HG02938 (cell line): ENCODE measurements at regions not wholly inside any gene's neighbourhood (a gene's known extent, or its start where the extent isn't known, plus 50 kb on each side); places are given as distances from the start of the nearest gene placed in this dataset.
"Not testable (repeated sequence)": the region's sequence is repeated elsewhere in the genome, so short reads cannot be mapped to it uniquely, and the experiment has no call there.

Experiments
- ATAC-seq: cut with Tn5 transposase; IDR thresholded peaks from one replicate; pipeline ENCODE4 v1.9.1; 2021; ENCODE audit warnings: mild to moderate bottlenecking, moderate library complexity; ENCODE audit not compliant: unreplicated experiment

DNA sequence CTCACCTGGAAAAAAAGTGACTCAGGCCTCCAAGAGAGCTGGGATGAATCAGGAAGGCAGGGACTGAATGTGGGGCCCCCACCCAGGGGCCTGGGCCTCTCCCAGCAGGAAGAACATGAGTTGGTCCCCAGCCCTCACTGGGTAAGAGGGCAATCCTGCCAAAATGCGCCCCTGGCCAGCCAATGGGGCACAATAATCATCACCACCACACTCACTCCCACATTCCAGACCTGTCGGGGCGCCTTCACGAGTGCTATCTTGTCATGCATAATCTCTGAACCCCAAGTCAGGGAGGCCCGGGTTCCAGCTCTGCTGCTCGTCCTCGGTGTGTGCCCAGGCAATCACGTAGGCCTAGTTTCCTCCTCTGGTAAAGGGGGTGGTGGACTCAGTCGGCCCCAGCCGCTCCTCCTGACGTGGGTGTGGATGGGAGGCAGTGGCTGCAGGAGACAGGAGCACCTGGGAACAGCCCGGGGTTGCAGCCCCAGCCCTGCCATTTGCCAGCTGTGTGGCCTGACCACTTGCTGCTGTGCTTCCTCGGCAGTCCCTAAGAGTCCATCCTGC lies 115.1 kb downstream of the CYP26B1 start:
- no peak for ATAC-seq

DNA sequence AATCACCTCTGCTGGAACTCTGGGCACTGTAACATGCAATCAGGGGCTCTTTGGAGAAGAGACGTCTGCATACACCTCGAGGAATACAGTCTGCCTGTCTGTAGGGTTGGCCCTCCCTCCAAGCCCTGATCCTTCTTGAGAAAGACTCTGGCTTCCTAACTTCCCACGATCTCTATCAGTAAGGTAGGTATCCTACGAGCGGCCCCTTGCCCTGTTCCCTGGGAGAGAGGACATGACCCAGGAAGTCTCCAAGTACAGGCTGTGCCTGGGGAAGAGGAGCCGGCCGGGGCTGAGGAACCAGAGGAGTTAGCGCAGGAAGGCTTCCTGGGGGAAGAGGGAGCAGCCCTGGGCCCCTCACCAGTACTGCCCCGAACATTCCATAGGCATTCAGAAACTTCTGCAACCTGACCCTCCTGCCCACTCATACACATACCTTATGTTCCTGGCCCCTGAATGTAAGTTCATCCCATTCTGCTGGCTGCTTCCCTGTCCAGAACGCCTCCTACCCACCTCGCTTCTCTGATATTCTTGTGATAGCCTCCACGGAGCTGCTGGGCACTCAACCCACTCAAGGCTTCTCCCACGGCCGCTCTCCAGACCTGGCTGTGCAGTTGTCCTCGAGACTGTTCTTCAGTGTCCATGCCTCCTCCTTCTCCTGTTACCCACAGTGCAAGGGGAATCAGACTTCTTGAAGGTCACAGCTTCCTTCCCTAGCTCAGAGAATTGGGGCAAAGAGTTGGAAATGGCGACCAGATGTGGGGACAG lies 116.1 kb downstream of the CYP26B1 start:
- no peak for ATAC-seq

DNA sequence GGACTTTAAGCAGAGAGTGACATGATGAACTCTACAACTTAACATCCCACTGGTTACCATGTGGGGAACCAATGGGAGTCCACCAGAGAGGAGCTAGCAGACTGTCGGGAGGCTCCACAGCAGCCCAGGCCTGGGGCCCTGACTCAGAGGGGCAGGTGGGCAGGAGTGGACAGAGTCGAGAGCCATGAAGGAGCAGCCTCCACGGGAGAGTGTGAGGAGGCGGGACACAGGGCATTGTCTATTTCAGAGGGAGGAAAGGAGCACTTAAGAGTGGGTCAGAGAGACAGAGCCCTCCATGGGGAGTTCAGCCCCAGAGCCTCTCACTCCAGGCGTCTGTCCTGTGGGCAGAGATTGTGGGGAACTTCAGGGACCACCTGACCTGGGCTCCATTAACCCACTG lies 118.7 kb downstream of the CYP26B1 start:
- ATAC-seq = no peak

DNA sequence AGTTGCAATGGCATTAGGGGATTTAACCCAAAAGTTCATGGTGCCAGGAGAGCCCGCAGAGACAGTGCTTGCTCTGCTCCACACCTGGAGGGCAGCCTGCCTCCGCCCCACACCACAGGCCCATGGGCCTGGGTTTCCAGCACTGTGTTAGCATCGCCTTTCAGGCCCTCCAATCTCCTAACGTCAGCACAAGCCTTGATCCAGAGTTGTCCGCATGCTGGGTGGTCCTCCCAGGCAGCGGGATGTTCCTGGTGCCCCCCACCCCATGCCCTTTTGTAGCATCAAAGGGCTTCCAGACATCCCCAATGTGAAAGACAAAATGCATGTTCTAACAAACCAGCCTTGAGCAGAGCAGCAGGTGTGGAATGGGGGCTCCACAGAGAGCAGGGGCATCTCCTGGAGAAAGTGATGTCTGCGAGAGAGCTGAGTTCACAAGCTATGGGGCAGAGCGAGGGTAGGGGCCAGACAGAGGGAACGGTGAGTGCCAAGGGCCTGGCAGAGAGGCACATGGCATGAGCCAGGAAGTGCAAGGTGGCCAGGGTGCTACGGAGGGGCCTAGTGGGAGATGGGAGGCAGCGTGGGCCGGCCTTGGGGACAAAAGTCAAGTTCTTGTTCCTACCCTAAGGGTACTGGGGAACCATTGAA lies 119.2 kb downstream of the CYP26B1 start:
- no peak for ATAC-seq

DNA sequence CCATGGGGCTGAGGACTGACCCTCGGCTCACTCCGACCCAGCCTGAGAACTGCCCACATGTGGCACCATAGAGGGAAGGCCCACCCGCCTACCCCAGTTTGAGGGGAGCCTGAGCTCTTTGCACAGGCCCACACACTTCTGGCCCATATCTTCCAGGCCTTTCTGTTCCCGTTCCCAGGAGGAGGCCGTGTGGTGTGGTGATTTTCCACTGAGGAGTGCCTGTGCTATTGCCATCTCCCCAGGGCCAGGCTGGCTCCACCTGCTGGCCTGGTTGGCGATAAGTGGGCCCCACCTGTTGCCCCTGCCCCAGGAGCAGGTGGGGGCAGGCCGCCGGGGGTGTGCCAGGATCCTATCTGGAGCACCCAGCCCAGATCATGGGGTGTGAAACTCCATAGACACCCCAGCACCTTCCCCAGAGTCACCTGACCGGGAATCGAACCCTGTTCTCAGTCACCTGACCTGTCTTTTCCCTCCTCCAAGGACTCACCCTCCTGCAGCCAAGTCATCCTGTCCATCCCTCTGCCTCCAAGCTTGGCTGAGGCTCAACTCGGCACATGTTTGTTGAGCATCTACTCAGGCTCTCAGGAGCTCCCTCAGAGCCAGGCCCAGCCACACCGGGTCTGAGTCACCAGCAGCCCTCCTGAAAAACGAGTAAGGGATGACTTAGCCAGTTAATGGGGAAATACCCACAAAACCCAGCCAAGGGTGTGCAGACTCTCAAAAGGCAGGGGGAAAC lies 120.1 kb downstream of the CYP26B1 start:
- ATAC-seq = no peak

DNA sequence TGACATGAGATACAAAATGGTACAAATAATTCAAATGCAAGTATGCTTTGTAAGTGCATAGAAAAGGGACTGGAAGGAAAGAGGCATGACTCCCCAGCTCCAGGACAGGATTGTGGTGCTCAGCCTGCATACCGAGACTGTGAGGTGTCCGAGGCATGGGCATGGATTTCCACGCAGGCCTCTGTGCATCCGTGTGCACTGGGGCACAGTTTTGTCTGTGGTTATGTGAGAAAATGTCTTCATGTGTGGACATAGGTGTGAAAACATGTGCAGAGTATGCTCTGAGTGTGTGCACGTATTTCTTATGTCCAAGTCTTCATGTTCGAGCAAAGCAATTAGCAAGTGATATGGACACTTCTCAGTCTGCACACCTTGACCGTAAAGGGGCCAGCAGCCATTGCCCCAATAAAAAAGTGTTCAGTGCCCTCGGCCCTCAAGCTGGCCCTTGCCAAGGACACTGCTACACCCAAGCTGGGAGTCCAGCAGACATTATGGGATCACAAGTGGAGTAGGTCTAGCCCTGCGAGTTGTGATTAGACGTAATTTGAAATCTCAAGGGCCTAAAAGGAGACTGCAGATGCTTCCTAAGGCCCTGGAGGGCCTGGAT lies 120.7 kb downstream of the CYP26B1 start:
- ATAC-seq = no peak

DNA sequence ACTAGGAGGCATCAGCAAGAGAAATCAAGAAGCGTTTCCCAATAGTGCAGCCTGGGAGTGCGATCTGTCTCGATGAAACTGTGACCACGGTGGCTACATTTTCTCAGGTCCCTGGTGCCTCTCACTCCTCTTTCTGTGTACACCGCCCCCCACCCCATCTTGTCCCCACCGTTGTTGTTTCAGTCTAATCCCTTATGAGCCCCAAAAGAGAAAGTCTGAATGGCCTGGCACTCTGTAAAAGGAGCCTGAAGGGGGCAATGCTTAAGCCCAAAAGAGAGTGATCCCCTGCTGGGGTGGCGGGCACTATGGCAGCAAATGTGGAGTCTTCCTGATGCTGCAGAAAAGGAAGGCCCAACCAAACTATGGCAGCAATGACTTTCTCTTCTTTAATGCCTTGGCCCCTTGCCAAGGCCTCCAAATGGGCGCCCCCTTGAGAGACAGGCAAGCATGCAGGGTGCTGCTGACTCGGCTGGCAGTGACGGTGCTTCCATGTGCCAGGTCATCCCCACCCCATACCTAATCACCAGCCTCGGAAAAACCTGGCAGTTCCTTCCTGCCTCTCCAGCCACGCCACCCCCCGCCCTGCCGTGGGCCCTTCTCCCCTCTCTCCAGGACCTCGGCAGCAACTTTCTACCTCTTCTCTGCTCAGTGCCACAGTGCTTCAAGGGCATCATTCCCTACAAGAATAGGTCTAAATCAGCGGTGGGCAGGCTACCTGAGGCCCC lies 123.0 kb downstream of the CYP26B1 start:
- ATAC-seq = no peak

DNA sequence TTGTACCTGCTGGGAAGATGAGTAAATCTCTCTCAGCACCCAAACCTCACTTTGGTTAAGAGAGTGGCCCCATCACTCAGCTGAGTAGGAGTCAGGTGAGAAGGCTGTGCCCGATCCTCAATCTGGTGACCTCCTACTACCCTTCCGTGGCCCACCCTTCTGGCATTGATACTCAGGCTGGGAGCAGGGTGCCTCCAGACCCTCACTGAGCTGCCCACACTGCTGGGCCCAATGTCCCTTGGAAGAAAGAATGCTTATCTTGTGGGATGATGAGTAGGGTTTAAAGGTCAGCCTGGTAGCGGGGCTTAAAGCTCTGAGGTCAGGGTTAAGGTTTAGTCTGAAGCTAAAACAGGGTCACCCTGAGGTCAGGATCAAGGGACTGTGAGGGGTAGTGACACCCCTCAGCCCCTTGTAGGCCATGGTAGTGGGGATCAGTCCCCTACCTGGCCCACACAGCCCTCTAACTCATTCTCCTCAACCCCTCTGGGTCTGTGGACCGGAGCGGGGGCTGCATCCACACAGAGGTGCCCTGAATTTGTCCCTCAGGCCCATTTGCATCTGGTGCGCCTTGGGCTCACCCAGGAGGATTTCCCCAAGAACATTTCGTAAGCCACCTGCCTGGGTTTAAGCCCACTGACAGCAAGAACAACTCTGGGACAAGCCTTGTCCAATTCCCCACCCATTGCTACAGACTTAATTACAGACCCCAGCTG lies 123.8 kb downstream of the CYP26B1 start:
- ATAC-seq = no peak

DNA sequence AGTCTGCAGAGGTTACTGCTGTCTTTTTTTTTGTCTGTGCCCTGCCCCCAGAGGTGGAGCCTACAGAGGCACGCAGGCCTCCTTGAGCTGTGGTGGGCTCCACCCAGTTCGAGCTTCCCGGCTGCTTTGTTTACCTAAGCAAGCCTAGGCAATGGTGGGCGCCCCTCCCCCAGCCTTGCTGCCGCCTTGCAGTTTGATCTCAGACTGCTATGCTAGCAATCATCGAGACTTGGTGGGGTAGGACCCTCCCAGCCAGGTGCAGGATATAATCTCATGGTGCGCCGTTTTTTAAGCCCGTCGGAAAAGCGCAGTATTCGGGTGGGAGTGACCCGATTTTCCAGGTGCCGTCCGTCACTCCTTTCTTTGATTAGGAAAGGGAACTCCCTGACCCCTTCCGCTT lies 126.3 kb downstream of the CYP26B1 start:
- ATAC-seq = not testable (repeated sequence)

DNA sequence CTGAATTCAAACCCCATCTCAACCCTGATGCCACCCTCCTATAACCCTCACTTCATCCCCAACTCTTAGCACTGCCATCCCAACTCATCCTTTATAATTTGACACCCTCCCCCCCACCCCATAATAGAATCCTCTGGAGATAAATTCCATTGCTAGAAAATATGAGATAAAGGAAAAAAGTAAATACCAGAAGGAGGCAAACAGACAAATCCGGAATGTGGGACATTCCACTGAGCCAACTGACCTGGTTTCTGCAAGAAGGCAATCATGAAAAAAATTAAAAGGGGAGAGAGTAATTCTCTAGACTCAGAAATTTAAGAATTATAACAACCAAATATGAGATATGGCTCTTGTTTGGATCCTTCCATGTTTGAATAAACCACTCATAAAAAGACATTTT lies 132.4 kb downstream of the CYP26B1 start:
- ATAC-seq = no peak

DNA sequence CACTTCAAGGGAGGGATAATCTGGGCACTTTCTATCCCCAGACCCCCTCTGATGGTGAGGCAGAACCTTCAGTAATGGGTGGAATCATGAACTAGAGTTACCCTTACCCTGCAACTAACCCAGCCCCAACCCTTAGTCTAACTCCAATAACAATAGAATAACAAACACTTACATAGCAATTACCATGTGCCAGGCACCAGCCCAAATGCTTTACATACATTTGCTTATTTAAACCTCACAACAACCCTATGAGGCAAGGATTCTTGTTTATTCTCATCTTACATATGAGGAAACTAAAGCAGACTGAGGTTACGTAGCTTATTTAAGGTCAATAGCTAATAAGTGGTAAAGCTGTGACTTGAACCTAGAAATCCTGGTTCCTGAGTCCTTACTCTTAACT lies 132.8 kb downstream of the CYP26B1 start:
- no peak for ATAC-seq

DNA sequence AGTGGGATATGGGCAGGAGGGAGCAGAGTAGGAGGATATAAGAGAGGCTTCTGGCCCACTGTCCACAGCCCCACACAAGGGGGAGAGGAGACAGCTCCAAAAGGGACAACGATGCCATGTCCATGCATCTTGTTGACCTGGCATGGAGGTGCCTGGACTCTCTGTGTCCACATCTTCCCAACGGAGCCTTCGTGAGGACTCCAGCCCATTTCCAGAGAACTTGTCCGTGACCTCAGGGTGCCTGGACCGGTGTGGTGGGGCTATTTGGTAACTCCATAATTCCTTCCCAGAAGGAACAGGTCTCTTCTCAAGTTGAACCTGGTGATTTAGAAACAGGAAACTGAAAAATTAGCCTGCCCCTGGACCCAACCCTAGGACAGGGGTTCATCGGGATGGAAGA lies 133.9 kb downstream of the CYP26B1 start:
- no peak for ATAC-seq

DNA sequence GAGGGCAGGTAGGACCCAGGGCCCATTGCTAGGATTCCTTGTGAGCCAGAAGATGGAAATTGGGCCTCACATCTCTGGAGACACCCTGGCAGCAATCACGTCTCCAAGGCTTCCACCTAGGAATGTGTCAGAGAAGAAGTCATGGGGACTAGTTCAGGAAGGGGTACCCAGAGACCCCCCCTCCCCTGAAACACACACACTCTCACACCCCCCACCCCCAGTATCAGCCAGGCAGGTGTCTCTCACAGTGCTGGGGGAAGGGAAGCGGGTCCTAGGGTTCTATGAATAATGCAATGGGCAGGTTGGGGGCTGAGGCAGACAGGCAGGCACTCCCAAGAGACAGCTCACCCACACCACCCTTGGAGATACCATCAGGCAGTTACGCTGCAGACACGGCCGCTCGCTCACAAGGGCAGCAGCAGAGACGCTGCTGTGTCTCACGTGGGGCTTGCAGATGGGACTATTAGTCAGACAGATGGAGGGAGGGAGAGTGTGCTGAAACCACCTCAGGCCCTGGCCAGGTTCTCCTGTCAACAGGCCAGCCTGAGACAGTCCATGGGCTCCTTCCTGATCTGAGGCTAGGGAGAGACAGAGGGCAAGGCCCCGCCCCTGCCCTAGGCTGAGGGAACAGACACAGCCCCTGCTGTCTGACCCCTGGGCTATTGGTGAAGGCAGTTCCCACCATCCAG lies 134.6 kb downstream of the CYP26B1 start:
- ATAC-seq = no peak

DNA sequence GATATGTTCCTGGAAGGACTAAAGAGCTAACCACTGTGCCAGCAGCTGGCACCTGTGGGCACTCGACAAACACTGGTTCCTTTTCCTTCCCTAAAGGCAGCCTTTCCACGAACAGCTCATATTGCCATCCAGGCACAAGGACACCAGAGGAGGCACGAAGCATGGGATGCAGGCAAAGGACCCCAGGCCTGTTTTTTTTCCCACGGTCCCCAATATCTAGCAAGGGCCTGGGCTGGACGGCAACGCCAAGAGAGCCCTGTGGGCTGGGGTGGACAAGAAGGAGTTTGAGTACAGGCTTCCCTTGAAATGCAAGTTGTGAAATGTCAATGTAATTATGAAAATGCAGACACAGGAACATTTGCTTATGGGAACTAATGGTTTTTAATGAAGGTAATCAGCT lies 135.9 kb downstream of the CYP26B1 start:
- ATAC-seq = no peak

DNA sequence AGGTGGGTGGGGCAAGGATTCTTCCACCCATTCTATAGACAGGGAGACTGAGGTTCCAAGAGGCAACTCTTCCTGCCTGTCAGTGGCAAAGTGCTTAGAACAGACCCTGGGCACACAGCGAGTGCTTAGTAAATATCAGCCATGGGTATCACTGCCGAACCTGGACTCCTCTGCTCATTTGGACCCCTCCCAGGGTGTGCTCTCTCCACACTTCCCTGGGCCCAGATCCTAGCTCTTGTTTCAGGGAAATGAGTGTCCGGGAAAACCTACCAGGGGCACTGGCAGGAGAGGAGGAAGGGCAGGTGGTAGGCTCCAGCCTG lies 136.3 kb downstream of the CYP26B1 start:
- ATAC-seq = no peak

DNA sequence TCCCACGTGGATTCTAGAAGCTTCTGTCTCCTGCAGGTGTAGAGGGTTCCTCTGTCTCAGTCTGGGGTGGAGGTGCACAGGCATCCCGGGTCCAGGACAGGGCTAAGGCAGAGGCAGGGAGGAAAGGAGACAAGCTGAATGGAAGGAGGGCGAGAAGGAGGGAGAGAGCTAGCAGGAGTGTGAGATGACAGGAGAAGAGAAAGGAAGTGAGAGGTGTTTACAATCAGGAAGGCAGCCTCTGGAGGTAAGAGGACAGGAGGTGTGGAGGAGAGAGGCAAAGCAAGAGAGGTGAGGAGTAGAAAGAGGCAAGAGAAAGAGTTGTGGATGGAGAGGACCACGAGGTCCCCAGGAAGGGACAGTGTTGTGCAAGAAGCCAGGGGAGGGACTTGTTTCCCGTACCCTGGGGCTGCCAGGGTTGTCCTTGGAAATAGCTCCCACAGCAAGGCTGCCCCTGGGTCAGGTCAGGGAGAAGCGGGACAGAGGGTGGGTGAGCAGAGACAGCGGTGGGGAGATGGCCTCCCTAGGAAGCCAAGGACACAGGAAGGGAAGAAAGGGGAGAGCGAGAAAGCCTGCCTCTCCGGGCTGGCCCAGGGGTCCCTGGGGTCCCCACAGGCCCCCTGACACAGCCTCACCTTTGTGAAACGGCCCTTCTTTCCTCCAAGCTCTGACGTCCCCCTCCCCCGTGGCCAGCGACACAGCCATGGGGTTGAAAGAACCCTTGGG lies 136.9 kb downstream of the CYP26B1 start:
- ATAC-seq = no peak

DNA sequence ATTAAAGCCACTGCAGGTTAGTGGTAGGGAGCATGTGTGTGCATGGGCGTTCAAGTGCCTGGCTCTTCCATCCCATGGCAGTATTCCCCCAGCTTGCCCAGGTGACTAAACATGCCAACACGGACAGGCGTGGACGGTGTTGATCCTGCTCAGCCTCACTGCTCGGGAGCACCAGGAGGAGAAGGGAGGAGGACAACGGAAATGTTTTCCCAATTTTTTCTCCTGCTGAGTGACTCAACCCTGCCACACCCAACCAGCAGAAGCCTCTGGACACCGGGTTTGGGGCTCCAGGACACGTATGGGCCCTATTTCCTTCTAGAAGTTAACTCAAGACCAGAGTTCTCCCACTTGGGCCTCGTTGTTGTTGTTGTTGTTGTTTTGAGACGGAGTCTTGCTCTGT lies 139.1 kb downstream of the CYP26B1 start:
- no peak for ATAC-seq

DNA sequence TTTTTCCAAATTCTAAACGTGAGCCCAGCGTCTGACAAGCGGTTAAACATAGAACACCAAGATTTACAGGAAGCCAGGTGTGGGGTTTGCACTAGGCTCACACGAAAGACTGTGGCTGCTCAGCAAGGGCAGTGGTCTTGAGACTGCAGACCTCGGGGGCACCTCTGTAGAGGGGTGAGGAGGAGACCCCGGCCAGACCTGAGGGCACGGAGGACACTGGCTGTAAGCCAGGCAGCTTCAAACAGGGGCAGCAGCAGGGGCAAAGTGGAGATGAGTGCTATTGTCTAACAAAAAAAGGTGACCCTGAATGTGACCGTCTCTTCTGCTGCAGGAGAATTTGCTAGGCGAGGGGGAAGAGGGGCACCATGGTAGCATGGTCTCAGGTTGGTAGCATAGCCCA lies 140.3 kb downstream of the CYP26B1 start:
- no peak for ATAC-seq

DNA sequence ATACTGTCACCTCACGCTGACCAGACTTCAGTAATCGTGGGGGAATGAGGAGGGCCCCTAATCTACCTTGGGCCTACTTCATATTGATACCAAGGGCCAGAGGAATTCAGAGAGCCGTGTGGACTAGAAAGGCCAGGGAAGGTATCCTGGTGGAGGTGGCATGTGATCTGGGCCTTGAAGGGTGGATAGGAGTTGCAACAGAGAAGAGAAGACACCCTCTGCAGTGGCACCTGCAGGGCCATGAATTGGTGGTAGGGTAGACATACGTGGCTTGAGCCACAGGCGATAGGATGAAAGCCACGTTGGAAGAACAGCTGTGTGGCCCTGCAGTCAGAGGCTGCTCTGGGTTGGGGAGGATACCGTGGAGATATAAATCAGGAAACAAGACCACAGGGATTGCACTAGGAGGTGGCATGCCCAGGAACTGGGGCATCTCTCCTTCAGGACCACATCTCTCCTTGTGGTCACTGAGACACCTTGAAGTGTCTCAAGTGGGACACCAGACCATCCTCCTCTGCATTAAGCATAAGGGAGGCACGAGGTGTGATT lies 141.4 kb downstream of the CYP26B1 start:
- ATAC-seq = no peak
